ENCODE measurements at regions not wholly inside any gene's neighbourhood (a gene's known extent, or its start where the extent isn't known, plus 50 kb on each side); places are given as distances from the start of the nearest gene placed in this dataset.

GRCh38 chr1:101182627-101183387 is 54.0 kb upstream of the S1PR1 start:
- intact Hi-C loops (cut with micrococcal nuclease; ENCODE audit: unreplicated experiment) (no loop called here), in situ Hi-C loops (cut with HindIII; ENCODE audit: low pct_unique_long_range_greater_than_20kb, low sequenced_read_pairs) (no loop called here)
- ChIA-PET POLR2A (no interaction called here), CTCF (no interaction called here)
- TF ChIP-seq, protein P1, sequence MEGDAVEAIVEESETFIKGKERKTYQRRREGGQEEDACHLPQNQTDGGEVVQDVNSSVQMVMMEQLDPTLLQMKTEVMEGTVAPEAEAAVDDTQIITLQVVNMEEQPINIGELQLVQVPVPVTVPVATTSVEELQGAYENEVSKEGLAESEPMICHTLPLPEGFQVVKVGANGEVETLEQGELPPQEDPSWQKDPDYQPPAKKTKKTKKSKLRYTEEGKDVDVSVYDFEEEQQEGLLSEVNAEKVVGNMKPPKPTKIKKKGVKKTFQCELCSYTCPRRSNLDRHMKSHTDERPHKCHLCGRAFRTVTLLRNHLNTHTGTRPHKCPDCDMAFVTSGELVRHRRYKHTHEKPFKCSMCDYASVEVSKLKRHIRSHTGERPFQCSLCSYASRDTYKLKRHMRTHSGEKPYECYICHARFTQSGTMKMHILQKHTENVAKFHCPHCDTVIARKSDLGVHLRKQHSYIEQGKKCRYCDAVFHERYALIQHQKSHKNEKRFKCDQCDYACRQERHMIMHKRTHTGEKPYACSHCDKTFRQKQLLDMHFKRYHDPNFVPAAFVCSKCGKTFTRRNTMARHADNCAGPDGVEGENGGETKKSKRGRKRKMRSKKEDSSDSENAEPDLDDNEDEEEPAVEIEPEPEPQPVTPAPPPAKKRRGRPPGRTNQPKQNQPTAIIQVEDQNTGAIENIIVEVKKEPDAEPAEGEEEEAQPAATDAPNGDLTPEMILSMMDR (IDR thresholded peaks at IDR 0.05): no peak
- TF ChIP-seq TCF7L2 (IDR thresholded peaks at IDR 0.05; ENCODE audit: low read depth, low read length) (no peak), SIN3A (IDR thresholded peaks at IDR 0.05; ENCODE audit: borderline replicate concordance, insufficient read depth, low read depth, low read length) (no peak), POLR2AphosphoS5 (IDR thresholded peaks at IDR 0.05; ENCODE audit: low read depth, low read length) (no peak)
- TF ChIP-seq, protein P2, sequence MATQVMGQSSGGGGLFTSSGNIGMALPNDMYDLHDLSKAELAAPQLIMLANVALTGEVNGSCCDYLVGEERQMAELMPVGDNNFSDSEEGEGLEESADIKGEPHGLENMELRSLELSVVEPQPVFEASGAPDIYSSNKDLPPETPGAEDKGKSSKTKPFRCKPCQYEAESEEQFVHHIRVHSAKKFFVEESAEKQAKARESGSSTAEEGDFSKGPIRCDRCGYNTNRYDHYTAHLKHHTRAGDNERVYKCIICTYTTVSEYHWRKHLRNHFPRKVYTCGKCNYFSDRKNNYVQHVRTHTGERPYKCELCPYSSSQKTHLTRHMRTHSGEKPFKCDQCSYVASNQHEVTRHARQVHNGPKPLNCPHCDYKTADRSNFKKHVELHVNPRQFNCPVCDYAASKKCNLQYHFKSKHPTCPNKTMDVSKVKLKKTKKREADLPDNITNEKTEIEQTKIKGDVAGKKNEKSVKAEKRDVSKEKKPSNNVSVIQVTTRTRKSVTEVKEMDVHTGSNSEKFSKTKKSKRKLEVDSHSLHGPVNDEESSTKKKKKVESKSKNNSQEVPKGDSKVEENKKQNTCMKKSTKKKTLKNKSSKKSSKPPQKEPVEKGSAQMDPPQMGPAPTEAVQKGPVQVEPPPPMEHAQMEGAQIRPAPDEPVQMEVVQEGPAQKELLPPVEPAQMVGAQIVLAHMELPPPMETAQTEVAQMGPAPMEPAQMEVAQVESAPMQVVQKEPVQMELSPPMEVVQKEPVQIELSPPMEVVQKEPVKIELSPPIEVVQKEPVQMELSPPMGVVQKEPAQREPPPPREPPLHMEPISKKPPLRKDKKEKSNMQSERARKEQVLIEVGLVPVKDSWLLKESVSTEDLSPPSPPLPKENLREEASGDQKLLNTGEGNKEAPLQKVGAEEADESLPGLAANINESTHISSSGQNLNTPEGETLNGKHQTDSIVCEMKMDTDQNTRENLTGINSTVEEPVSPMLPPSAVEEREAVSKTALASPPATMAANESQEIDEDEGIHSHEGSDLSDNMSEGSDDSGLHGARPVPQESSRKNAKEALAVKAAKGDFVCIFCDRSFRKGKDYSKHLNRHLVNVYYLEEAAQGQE (IDR thresholded peaks at IDR 0.05; ENCODE audit: insufficient read depth in 1 of 2, low read depth in 2 of 2, low read length in 1 of 2): no peak
- DNase-seq (ENCODE audit: low read depth, low spot score) (no peak), ATAC-seq (no peak)
- Histone ChIP-seq H3K4me1 (ENCODE audit: control insufficient read depth, insufficient read depth, low read length) (no peaks in the 10 kb centered on the region), H3K27ac (ENCODE audit: low read length) (no peak overlapping the region), H3K27me3 (ENCODE audit: control insufficient read depth, insufficient read depth, low read length) (no peaks in the 10 kb centered on the region; the same call in 1 of the 2 replicates), H3K9me3 (ENCODE audit: control insufficient read depth, insufficient read depth, low read depth, low read length) (no peaks in the 10 kb centered on the region), H3K4me3 (ENCODE audit: low read depth in 2 of 2, low read length in 2 of 2) (no peak overlapping the region), H3K36me3 (ENCODE audit: control insufficient read depth, insufficient read depth, low read length) (no peaks in the 10 kb centered on the region)
- no TSS peak for BruUV-seq (replicated peaks)

DNA sequence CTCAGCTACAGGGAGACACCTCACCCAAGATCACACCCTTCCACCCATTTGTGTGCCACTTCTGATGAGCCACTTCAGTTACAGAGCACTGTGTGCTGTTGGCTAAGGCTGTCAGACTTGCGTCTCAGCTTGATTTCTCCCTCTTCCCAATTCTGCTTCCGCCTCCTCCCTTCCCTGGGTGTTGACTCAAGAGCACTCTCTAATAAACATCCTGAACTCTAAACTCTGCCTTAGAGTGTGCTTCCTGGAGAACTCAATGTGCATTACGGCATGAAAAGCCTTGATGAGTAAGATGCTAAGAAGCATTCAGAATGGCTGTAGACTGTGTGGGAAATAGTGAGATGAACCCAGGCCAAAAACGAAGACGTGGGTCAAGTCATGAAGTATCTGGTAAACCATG is 54.9 kb upstream of the S1PR1 start:
- Histone ChIP-seq H3K9me3 (ENCODE audit: control insufficient read depth, insufficient read depth, low read depth, low read length) (no peaks in the 10 kb centered on the region), H3K4me1 (ENCODE audit: control insufficient read depth, insufficient read depth, low read length) (no peaks in the 10 kb centered on the region), H3K36me3 (ENCODE audit: control insufficient read depth, insufficient read depth, low read length) (no peaks in the 10 kb centered on the region), H3K4me3 (ENCODE audit: low read depth in 2 of 2, low read length in 2 of 2) (no peak overlapping the region), H3K27me3 (ENCODE audit: control insufficient read depth, insufficient read depth, low read length) (no peaks in the 10 kb centered on the region; the same call in 1 of the 2 replicates), H3K27ac (ENCODE audit: low read length) (no peak overlapping the region)
- ChIA-PET CTCF (no interaction called here), POLR2A (no interaction called here)
- ATAC-seq: no peak
- no peak for DNase-seq (ENCODE audit: low read depth, low spot score)
- TF ChIP-seq TCF7L2 (IDR thresholded peaks at IDR 0.05; ENCODE audit: low read depth, low read length) (no peak), POLR2AphosphoS5 (IDR thresholded peaks at IDR 0.05; ENCODE audit: low read depth, low read length) (no peak), SIN3A (IDR thresholded peaks at IDR 0.05; ENCODE audit: borderline replicate concordance, insufficient read depth, low read depth, low read length) (no peak)
- TF ChIP-seq, protein P2 (IDR thresholded peaks at IDR 0.05; ENCODE audit: insufficient read depth in 1 of 2, low read depth in 2 of 2, low read length in 1 of 2): no peak
- in situ Hi-C loops (cut with HindIII; ENCODE audit: low pct_unique_long_range_greater_than_20kb, low sequenced_read_pairs): no loop called here
- intact Hi-C loops (cut with micrococcal nuclease; ENCODE audit: unreplicated experiment): no loop called here
- no TSS peak for BruUV-seq (replicated peaks)

Data from Panc1 (cell line).